Nucleus accumbens (tissue), 56 donors: ENCODE measurements at regions not wholly inside any gene's neighbourhood (a gene's known extent, or its start where the extent isn't known, plus 50 kb on each side); places are given as distances from the start of the nearest gene placed in this dataset.
"Not testable (repeated sequence)": the region's sequence is repeated elsewhere in the genome, so short reads cannot be mapped to it uniquely, and the experiment has no call there.

Experiments used
- DNase-seq, 56 donors: peaks; one replicate each; lab custom pipeline; 2025; lab: John Stamatoyannopoulos, UW

DNA sequence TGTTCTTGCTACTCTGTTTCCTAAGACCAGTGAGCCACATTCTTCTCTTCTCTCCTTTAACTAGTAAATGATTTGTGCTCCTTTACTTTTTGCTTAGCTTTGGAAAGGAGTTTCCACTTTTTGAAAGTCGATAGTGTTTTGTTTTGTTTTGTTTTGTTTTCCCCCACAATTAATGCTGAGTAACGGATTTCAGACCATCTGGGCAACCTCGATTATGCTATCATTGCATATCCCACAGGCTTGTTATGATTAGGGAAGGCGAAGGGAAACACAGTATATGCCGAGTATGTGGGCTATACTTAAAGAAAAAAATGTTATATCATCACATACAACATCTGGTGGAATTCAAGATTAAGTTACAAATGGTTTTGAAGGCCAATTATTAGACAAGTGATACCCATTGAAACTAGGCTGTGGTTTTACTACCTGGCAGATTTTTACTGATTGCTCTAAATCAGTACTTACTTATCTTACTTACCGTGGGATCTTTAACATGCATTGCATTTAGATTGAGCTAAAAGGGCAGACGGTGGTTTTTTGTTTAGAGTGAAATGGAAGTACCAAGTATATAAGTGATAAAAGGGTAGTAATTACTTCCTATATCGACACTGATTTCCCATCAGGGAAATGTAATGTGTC is 361.3 kb upstream of the SOX9 start:
- no peak for DNase-seq

- DNase-seq, result no peak
Observed at GRCh38 chr17:71760062-71760720, 360.6 kb upstream of the SOX9 start.

- DNase-seq, result no peak
Observed at GRCh38 chr17:71762526-71762925, 358.3 kb upstream of the SOX9 start.

DNA sequence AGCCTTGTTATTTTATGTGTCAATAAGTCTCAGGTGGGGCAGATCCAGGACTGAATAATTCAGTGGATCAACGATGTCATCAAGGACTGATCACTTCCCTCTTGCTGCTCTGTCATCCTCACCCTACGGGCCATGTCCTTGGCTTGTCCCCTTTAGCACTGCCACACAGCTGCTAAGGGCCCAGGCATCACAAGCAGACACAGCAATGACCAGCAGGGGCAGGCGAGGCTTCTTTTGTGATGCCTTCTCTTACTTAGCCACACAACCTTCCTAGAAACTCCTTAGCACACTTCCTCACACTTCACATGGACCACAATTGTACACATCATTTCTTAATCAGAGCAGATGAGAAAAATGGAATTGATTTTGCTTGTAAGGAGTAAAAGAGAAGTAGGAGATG is 356.3 kb upstream of the SOX9 start:
- DNase-seq, result peak in 3 of 56 donors; percentile 8 to 28 (median 14)

- no peak for DNase-seq
Observed at GRCh38 chr17:71765437-71765836, 355.4 kb upstream of the SOX9 start.

DNA sequence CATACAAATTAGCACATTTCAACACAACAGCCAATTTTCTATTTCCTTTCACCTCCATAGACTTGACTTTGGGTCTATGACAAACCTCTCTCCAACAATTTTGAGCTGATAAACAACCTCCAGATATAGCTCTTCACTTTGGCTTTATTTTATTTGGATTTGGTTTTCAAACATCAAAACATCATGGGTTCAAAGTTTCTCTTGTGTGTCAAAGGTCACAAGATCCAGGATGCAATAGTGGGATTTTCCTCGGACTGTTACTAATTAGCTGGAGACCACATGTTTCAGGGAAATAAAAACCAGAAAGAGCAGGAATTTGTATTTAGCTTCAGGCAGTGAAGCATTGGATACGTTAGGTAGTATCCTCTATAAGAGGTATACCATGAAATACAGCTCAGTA is 351.0 kb upstream of the SOX9 start:
- DNase-seq, result no peak

GRCh38 chr17:71777048-71777640 is 343.7 kb upstream of the SOX9 start:
- DNase-seq, result no peak

- no peak for DNase-seq
Observed at GRCh38 chr17:71779482-71779881, 341.3 kb upstream of the SOX9 start.

GRCh38 chr17:71780596-71780995 is 340.2 kb upstream of the SOX9 start:
- DNase-seq, result no peak

DNA sequence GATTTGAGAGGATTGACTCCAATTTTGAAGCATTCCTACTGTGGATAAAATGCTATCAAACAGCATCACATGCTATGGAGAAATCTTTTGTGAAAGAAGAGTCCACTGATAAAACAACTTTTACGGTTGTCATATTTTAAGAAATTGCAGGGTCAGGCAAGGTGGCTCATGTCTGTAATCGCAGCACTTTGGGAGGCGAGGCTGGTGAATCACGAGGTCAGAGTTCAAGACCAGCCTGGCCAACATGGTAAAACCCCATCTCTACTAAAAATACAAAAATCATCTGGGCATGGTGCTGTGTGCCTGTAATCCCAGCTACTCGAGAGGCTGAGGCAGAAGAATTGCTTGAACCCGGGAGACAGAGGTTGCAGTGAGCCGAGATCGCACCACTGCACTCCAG is 338.8 kb upstream of the SOX9 start:
- not testable (repeated sequence) for DNase-seq

- peak in 3 of 56 donors; percentile 3 to 14 (median 4) for DNase-seq
Observed at GRCh38 chr17:71790791-71791190, 330.0 kb upstream of the SOX9 start.

DNA sequence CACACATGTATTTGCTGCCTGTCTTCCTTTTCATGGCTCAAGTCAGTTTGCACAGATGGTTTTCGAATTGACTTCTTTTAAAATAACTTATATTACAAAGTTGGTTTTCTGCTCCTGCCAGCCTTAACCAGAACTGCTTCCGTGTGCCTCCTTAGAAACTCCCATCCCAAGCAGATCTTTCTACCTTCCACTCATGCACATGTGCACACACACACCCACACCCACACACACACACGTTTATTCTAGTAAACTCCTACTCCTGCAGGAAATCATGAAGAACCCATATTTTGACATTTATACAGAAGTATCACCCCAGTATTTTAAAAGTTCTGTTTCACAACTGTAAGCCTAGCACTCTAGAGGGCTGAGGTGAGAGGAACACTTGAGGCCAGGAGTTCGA is 329.5 kb upstream of the SOX9 start:
- peak in 9 of 56 donors; percentile 2 to 27 (median 11) for DNase-seq

DNA sequence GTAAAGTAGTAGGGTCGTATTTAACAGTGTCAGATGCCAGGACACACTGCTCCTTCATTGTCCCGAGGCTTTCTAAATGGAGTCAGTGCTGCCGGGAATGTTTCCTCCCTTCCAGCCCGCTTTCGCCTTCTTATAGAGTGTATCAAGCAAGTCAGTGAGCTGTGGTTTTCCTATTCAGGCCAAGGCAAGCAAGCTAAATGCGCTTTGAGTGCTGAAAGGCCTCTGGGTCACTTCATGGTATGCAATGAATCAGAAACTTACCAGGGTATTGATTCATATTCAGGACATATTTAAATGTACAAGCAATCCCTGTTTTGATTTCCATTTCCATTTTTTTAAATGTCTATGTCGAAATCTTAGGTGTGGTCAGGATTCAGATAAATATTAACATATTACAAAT is 327.9 kb upstream of the SOX9 start:
- DNase-seq, result no peak

GRCh38 chr17:71793518-71793917 is 327.3 kb upstream of the SOX9 start:
- DNase-seq, result no peak

DNA sequence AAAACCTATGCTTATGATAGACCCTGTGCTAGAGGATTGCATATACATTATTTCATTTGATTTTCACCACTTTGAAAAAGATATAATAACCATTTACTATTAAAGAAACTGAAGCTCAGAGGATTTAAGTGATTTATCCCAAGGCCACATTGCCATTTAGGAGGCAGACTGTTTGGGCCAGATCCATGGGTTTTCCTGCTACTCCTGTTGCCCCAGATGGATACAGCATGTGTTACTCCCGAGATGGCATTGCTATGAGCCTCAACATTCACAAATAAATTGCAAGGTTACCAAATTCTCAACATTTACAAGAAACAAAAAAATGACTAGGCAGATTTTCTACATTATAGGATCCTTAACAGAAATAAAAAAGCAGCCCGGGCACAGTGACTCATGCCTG is 322.1 kb upstream of the SOX9 start:
- DNase-seq, result no peak

DNA sequence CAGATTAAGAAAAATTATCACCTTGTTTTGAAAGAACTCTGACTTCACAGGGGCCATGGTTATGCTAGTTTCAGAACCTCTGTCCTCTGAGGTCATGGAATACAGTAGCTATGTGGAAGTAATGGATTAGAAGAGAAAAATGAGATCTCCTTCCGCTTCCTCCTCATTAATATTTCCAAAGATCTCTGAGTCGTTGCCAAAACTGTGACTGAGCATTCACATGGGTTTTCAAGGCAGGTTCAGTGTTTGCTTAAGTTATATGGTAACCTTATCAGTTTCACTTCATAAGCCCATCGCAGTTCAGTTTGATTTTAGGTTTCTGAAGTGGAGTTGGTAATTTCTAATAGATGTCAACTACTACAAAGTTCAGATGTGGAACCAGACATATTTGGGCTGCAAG is 321.2 kb upstream of the SOX9 start:
- no peak for DNase-seq

GRCh38 chr17:71801301-71801700 is 319.5 kb upstream of the SOX9 start:
- peak in 29 of 56 donors; percentile 2 to 57 (median 21) for DNase-seq

- DNase-seq, result no peak
Observed at GRCh38 chr17:71802663-71803062, 318.2 kb upstream of the SOX9 start.

DNA sequence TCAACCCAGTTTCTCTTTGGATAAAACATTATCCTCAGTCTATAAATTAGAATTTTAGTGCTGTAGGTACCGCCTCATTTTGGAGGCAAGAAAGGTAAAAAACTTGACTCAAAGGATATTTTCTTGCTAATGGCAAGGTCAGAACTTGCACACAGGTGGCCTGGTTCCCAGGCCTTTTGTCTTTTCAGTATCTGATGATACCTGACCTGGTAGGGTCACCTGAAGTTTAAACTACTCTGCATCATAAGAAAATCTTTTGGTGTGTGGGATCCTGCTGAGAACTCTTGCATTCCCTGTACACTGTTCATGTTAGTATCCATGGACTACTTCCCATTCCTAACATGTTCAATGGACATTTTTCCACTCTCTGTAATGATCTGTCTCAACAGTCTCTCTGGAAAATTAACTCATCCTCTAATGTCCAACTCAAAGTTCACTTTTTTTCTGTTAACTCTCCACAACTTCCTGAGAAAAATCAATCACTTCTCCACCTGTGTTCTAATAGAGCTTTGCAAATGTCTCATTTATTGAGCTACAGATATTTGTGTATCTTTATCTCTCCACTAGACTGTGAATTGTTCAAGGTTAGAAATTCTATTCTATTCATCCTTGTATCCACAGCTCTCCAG is 317.1 kb upstream of the SOX9 start:
- no peak for DNase-seq

DNA sequence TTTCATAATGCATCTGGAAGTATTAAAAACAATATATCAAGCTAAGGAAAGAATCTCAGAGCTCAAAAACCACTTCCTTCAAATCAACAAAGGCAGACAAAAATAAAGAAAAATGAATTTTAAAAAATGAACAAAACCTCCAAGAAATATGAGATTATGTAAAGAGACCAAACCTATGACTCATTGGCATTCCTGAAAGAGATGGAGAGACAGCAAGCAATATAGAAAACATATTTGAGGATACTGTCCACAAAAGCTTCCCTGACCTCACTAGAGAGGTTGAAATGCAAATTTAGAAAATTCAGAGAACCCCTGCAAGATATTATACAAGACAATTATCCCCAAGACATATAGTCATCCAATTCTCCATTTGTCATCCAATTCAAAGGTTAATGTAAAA is 311.3 kb upstream of the SOX9 start:
- DNase-seq, result no peak

GRCh38 chr17:71813861-71814260 is 307.0 kb upstream of the SOX9 start:
- DNase-seq, result not testable (repeated sequence)

DNA sequence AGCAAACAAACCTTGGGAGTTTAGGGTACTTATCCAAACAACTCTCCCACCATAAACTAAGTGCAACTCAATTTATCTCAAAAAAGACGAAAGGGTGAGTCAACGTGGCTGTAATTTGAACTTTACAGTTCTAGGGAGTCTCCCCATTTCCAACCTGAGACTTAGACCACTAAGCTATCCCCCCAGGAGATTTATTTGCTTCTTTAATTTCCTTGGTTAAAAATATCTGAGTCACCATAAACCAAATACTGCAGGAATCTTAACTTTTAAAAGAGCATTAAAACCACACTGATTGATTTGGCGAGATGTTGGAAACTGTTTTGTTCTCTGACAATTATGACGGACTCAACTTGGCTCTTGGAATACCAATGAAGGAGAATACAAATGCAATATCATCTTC is 299.3 kb upstream of the SOX9 start:
- no peak for DNase-seq
